ENCODE measurements at regions not wholly inside any gene's neighbourhood (a gene's known extent, or its start where the extent isn't known, plus 50 kb on each side); places are given as distances from the start of the nearest gene placed in this dataset.
A peak's percentile ranks its signal among the peaks of the same experiment; 100 is the strongest.

GRCh38 chr16:64236316-64236715 lies 885.5 kb downstream of the CDH11 start:
- DNase-seq (ENCODE audit: low spot score), result no peak

GRCh38 chr16:64234200-64234599 lies 887.7 kb downstream of the CDH11 start:
- DNase-seq (ENCODE audit: low spot score), result no peak

GRCh38 chr16:64225696-64226095 lies 896.2 kb downstream of the CDH11 start:
- DNase-seq (ENCODE audit: low spot score), result no peak

GRCh38 chr16:64225036-64225435 lies 896.8 kb downstream of the CDH11 start:
- no peak for DNase-seq (ENCODE audit: low spot score)

GRCh38 chr16:64217789-64218535 lies 903.9 kb downstream of the CDH11 start:
- DNase-seq (ENCODE audit: low spot score), result no peak

GRCh38 chr16:64215730-64216129 lies 906.1 kb downstream of the CDH11 start:
- DNase-seq (ENCODE audit: low spot score), result no peak

- DNase-seq (ENCODE audit: low spot score), result no peak
These were observed 910.5 kb downstream of the CDH11 start for GRCh38 chr16:64211331-64211730.

GRCh38 chr16:64206862-64207261 lies 915.0 kb downstream of the CDH11 start:
- DNase-seq (ENCODE audit: low spot score), result no peak

- DNase-seq (ENCODE audit: low spot score), result no peak
These were observed 918.7 kb downstream of the CDH11 start for GRCh38 chr16:64203126-64203525.

GRCh38 chr16:64202571-64202970 lies 919.3 kb downstream of the CDH11 start:
- DNase-seq (ENCODE audit: low spot score), result no peak

- DNase-seq (ENCODE audit: low spot score), result peak; percentile 30
These were observed 925.4 kb downstream of the CDH11 start for GRCh38 chr16:64196444-64196843.

- no peak for DNase-seq (ENCODE audit: low spot score)
These were observed 935.9 kb downstream of the CDH11 start for GRCh38 chr16:64185954-64186353.

- DNase-seq (ENCODE audit: low spot score), result no peak
These were observed 937.7 kb downstream of the CDH11 start for GRCh38 chr16:64184156-64184555.

GRCh38 chr16:64182985-64183384 lies 938.9 kb downstream of the CDH11 start:
- no peak for DNase-seq (ENCODE audit: low spot score)

- no peak for DNase-seq (ENCODE audit: low spot score)
These were observed 940.5 kb downstream of the CDH11 start for GRCh38 chr16:64181271-64181925.

- DNase-seq (ENCODE audit: low spot score), result no peak
These were observed 941.5 kb downstream of the CDH11 start for GRCh38 chr16:64180136-64180900.

- DNase-seq (ENCODE audit: low spot score), result no peak
These were observed 947.5 kb downstream of the CDH11 start for GRCh38 chr16:64174327-64174726.

- no peak for DNase-seq (ENCODE audit: low spot score)
These were observed 949.2 kb downstream of the CDH11 start for GRCh38 chr16:64172652-64173051.

- no peak for DNase-seq (ENCODE audit: low spot score)
These were observed 949.6 kb downstream of the CDH11 start for GRCh38 chr16:64172226-64172625.

- no peak for DNase-seq (ENCODE audit: low spot score)
These were observed 950.2 kb downstream of the CDH11 start for GRCh38 chr16:64171632-64172031.

GRCh38 chr16:64168371-64168770 lies 953.5 kb downstream of the CDH11 start:
- no peak for DNase-seq (ENCODE audit: low spot score)

GRCh38 chr16:64167936-64168335 lies 953.9 kb downstream of the CDH11 start:
- DNase-seq (ENCODE audit: low spot score), result no peak

- DNase-seq (ENCODE audit: low spot score), result no peak
These were observed 956.5 kb downstream of the CDH11 start for GRCh38 chr16:64165368-64165767.

All from AG08396 (cell line).